H1 (cell line): ENCODE measurements at regions not wholly inside any gene's neighbourhood (a gene's known extent, or its start where the extent isn't known, plus 50 kb on each side); places are given as distances from the start of the nearest gene placed in this dataset.

Experiments used
- CTCF ChIA-PET: fragments of 300-600 bp; sonication (Branson Sonifier 250); formaldehyde crosslinking; loops from one replicate; lab custom pipeline; 2021; ENCODE audit not compliant: partially characterized antibody; lab: Charles Lee
- POLR2A ChIA-PET: fragments of 300-600 bp; sonication (Branson Sonifier 250); formaldehyde crosslinking; loops from one replicate; lab custom pipeline; 2021; ENCODE audit warnings: inconsistent platforms; ENCODE audit not compliant: partially characterized antibody; lab: Charles Lee
- DNase-seq, 2 experiments: peaks; one replicate each; pipeline versions ENCODE4 v3.0.0 to v3.0.0-alpha.2; 2010 to 2022; ENCODE audit warnings: low spot score in 2 of 2, low read depth in 1 of 2, mixed read lengths in 1 of 2
- FAIRE-seq: peaks from 2 replicates; lab custom pipeline; 2011; peaks lifted over from hg19 to GRCh38; lab: Jason Lieb, UNC
- H2AFZ ChIP-seq: 2 replicates; pipeline ENCODE4 v1.8.1; 2012; ENCODE audit warnings: low read length, inconsistent platforms
- H2AK5ac ChIP-seq: 2 replicates; pipeline ENCODE4 v1.6.1; 2013; ENCODE audit warnings: low read depth, low read length
- H2BK120ac ChIP-seq: replicated peaks from 2 replicates; pipeline ENCODE3; 2013; ENCODE audit warnings: low read depth, low read length, inconsistent platforms
- H2BK12ac ChIP-seq: 2 replicates; pipeline ENCODE4 v1.6.1; 2013; ENCODE audit warnings: low read depth, low read length
- H2BK15ac ChIP-seq: 2 replicates; pipeline ENCODE4 v1.6.1; 2013; ENCODE audit warnings: low read length
- H2BK20ac ChIP-seq: 2 replicates; pipeline ENCODE4 v1.6.1; 2013; ENCODE audit warnings: low read length
- H2BK5ac ChIP-seq: 2 replicates; pipeline ENCODE4 v1.6.1; 2013; ENCODE audit warnings: low read depth, low read length
- H3K14ac ChIP-seq: 2 replicates; pipeline ENCODE4 v1.6.1; 2013; ENCODE audit warnings: inconsistent platforms; ENCODE audit not compliant: insufficient read length
- H3K18ac ChIP-seq: 2 replicates; pipeline ENCODE4 v1.6.1; 2013; ENCODE audit warnings: low read length; ENCODE audit errors: extremely low read depth
- H3K23ac ChIP-seq: 2 replicates; pipeline ENCODE4 v1.6.1; 2013; ENCODE audit warnings: inconsistent platforms; ENCODE audit not compliant: insufficient read length
- H3K23me2 ChIP-seq: 2 replicates; pipeline ENCODE4 v1.6.1; 2013; ENCODE audit warnings: low read depth, low read length
- H3K27ac ChIP-seq: 2 replicates; pipeline ENCODE4 v1.6.1; 2011; ENCODE audit warnings: low read depth, low read length, inconsistent platforms
- H3K27me3 ChIP-seq, 4 experiments: replicated peaks in 1 of 4; 1 replicate in 1 of 4; 2 replicates in 3 of 4; pipeline versions ENCODE4 v1.6.1 to v1.8.1; 2011 to 2013; ENCODE audit warnings: low read length in 3 of 4, mild to moderate bottlenecking in 3 of 4, inconsistent platforms in 2 of 4, mixed read lengths in 2 of 4, moderate library complexity in 1 of 4; ENCODE audit not compliant: control insufficient read depth in 3 of 4, insufficient read depth in 3 of 4; ENCODE audit errors: extremely low read depth in 1 of 4
- H3K36me3 ChIP-seq, 4 experiments: 2 replicates each; pipeline versions ENCODE4 v1.6.1 to v1.8.1; 2011 to 2013; ENCODE audit warnings: mild to moderate bottlenecking in 4 of 4, low read length in 3 of 4, moderate library complexity in 2 of 4, control low read depth in 1 of 4, inconsistent platforms in 1 of 4; ENCODE audit not compliant: insufficient read depth in 4 of 4, control insufficient read depth in 2 of 4
- H3K4ac ChIP-seq: replicated peaks from 2 replicates; pipeline ENCODE3; 2013; ENCODE audit warnings: low read length, low read depth, mixed read lengths, inconsistent platforms; ENCODE audit not compliant: insufficient read length
- H3K4me1 ChIP-seq, 4 experiments: replicated peaks in 1 of 4; 1 replicate in 1 of 4; 2 replicates in 3 of 4; pipeline versions ENCODE4 v1.6.1 to v1.8.1; 2011 to 2013; ENCODE audit warnings: low read length in 3 of 4, inconsistent platforms in 2 of 4, mixed read lengths in 1 of 4; ENCODE audit not compliant: insufficient read depth in 4 of 4, control insufficient read depth in 3 of 4
- H3K4me2 ChIP-seq, 2 experiments: 2 replicates each; pipeline versions ENCODE4 v1.6.1 to v1.8.1; 2011 to 2013; ENCODE audit warnings: low read depth in 2 of 2, low read length in 2 of 2, control low read depth in 1 of 2, inconsistent platforms in 1 of 2, mild to moderate bottlenecking in 1 of 2; ENCODE audit not compliant: insufficient read depth in 1 of 2
- H3K4me3 ChIP-seq, 4 experiments: fragments of 200-600, 300-600 bp in 1 of 4; sonication (generic), shearing (Covaris generic), sonication (Bioruptor Twin) in 1 of 4; 2 replicates each; pipeline versions ENCODE4 v1.5.1 to v1.8.1; 2011 to 2016; ENCODE audit warnings: low read length in 4 of 4, low read depth in 3 of 4, control low read depth in 2 of 4, inconsistent platforms in 2 of 4, mild to moderate bottlenecking in 2 of 4, mixed read lengths in 1 of 4, moderate library complexity in 1 of 4; ENCODE audit not compliant: insufficient read depth in 2 of 4; ENCODE audit errors: extremely low read depth in 1 of 4
- H3K56ac ChIP-seq: replicated peaks from 2 replicates; pipeline ENCODE3; 2013; ENCODE audit warnings: low read depth, mild to moderate bottlenecking, mixed read lengths, low read length, inconsistent platforms; ENCODE audit not compliant: insufficient read length
- H3K79me1 ChIP-seq: 2 replicates; pipeline ENCODE4 v1.6.1; 2013; ENCODE audit warnings: low read depth, low read length, control low read depth
- H3K79me2 ChIP-seq, 2 experiments: 2 replicates each; pipeline versions ENCODE4 v1.6.1 to v1.8.1; 2012 to 2013; ENCODE audit warnings: low read length in 2 of 2, mild to moderate bottlenecking in 2 of 2, inconsistent platforms in 1 of 2; ENCODE audit not compliant: insufficient read depth in 2 of 2, control insufficient read depth in 1 of 2
- H3K9ac ChIP-seq, 4 experiments: replicated peaks in 1 of 4; 1 replicate in 1 of 4; 2 replicates in 3 of 4; pipeline versions ENCODE4 v1.6.1 to v1.8.1; 2011 to 2013; ENCODE audit warnings: low read depth in 3 of 4, low read length in 3 of 4, control low read depth in 2 of 4, mild to moderate bottlenecking in 2 of 4, moderate library complexity in 2 of 4, inconsistent platforms in 1 of 4; ENCODE audit errors: extremely low read depth in 1 of 4
- H3K9me3 ChIP-seq, 2 experiments: 2 replicates each; pipeline versions ENCODE4 v1.6.1 to v1.8.1; 2012 to 2013; ENCODE audit warnings: mild to moderate bottlenecking in 2 of 2, moderate library complexity in 2 of 2, control low read depth in 1 of 2, inconsistent platforms in 1 of 2, low read depth in 1 of 2, low read length in 1 of 2, mixed read lengths in 1 of 2; ENCODE audit not compliant: insufficient read depth in 2 of 2
- H4K20me1 ChIP-seq, 2 experiments: replicated peaks in 1 of 2; 2 replicates each; pipeline versions ENCODE3 to v1.8.1; 2011 to 2013; ENCODE audit warnings: inconsistent platforms in 2 of 2, low read length in 2 of 2, mild to moderate bottlenecking in 1 of 2; ENCODE audit not compliant: insufficient read depth in 2 of 2, control insufficient read depth in 1 of 2
- H4K5ac ChIP-seq: 2 replicates; pipeline ENCODE4 v1.6.1; 2013; ENCODE audit warnings: low read length, low read depth, mixed read lengths, inconsistent platforms; ENCODE audit not compliant: insufficient read length
- H4K8ac ChIP-seq: 2 replicates; pipeline ENCODE4 v1.8.0; 2013; ENCODE audit warnings: mild to moderate bottlenecking, moderate library complexity, low read length, inconsistent platforms; ENCODE audit not compliant: insufficient read depth; ENCODE audit errors: extremely low read depth
- H4K91ac ChIP-seq: replicated peaks from 2 replicates; pipeline ENCODE3; 2013; ENCODE audit warnings: low read length, mixed read lengths, inconsistent platforms; ENCODE audit not compliant: insufficient read length
- BCL11A ChIP-seq, 2 experiments: IDR thresholded peaks; one replicate each; pipeline ENCODE4 v1.6.1; 2011; ENCODE audit warnings: low read depth in 2 of 2, low read length in 2 of 2, mild to moderate bottlenecking in 2 of 2
- FOSL1 ChIP-seq: IDR thresholded peaks from 2 replicates; pipeline ENCODE4 v1.6.1; 2011; ENCODE audit warnings: mild to moderate bottlenecking, low read depth, low read length, moderate library complexity; ENCODE audit not compliant: insufficient read depth
- SP2 ChIP-seq: IDR thresholded peaks from 2 replicates; pipeline ENCODE4 v1.6.1; 2012; ENCODE audit warnings: mild to moderate bottlenecking, low read length, inconsistent platforms
- TCF12 ChIP-seq: IDR thresholded peaks from 2 replicates; pipeline ENCODE4 v1.6.1; 2011; ENCODE audit warnings: low read depth, mild to moderate bottlenecking, low read length
- TF ChIP-seq, protein P1 (sequence below), 3 experiments: IDR thresholded peaks; 1 replicate in 2 of 3; 2 replicates in 1 of 3; pipeline versions ENCODE4 v1.5.1 to v1.6.1; 2011; ENCODE audit warnings: low read length in 3 of 3, mild to moderate bottlenecking in 3 of 3, inconsistent platforms in 2 of 3, low read depth in 1 of 3, moderate library complexity in 1 of 3; ENCODE audit not compliant: insufficient read depth in 1 of 3; ENCODE audit errors: control extremely low read depth in 1 of 3

DNA sequence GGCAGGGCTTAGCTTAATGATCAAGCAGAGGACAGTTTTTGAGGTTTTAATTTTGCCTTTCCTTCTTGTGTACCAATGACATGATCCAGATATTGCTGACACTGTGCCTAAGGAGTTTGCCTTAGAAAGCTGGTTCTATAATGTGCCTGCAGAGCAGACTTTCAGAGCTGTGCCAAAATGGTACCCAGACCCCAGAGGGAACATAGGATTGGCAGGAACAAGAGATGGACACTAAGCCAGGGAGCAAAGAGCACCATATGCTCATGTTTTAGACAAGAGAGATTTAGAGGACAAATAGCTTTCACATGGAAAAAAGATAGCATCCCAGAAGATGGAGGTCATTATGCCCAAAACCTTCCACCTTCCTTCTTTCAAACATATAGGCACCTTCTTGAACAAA is 1241.5 kb upstream of the SPRY2 start:
- Histone ChIP-seq H2BK5ac (no peak overlapping the region), H2AK5ac (no peak overlapping the region), H3K27me3 (no peaks in the 10 kb centered on the region), H3K4ac (no peak overlapping the region), H2AFZ (no peak overlapping the region), H4K5ac (no peak overlapping the region), H2BK12ac (no peak overlapping the region), H3K4me2 (no peak overlapping the region), H3K56ac (no peak overlapping the region), H3K36me3 (no peaks in the 10 kb centered on the region), H3K18ac (no peak overlapping the region), H3K23ac (no peak overlapping the region), H3K27ac (no peak overlapping the region), H3K23me2 (no peaks in the 10 kb centered on the region), H4K91ac (no peak overlapping the region), H3K4me1 (no peaks in the 10 kb centered on the region), H2BK120ac (no peak overlapping the region), H4K8ac (no peak overlapping the region), H2BK20ac (no peak overlapping the region), H3K14ac (no peak overlapping the region), H3K9me3 (no peaks in the 10 kb centered on the region), H3K79me2 (no peaks in the 10 kb centered on the region), H4K20me1 (no peaks in the 10 kb centered on the region), H3K79me1 (no peaks in the 10 kb centered on the region), H2BK15ac (no peak overlapping the region), H3K9ac (no peak overlapping the region), H3K4me3 (no peak overlapping the region)
- FAIRE-seq: no peak
- no peak for DNase-seq
- ChIA-PET CTCF (no interaction called here), POLR2A (no interaction called here)
- no peak for TF ChIP-seq FOSL1
- TF ChIP-seq, protein P1, sequence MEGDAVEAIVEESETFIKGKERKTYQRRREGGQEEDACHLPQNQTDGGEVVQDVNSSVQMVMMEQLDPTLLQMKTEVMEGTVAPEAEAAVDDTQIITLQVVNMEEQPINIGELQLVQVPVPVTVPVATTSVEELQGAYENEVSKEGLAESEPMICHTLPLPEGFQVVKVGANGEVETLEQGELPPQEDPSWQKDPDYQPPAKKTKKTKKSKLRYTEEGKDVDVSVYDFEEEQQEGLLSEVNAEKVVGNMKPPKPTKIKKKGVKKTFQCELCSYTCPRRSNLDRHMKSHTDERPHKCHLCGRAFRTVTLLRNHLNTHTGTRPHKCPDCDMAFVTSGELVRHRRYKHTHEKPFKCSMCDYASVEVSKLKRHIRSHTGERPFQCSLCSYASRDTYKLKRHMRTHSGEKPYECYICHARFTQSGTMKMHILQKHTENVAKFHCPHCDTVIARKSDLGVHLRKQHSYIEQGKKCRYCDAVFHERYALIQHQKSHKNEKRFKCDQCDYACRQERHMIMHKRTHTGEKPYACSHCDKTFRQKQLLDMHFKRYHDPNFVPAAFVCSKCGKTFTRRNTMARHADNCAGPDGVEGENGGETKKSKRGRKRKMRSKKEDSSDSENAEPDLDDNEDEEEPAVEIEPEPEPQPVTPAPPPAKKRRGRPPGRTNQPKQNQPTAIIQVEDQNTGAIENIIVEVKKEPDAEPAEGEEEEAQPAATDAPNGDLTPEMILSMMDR (IDR thresholded peaks at IDR 0.05; ENCODE audit: control extremely low read depth in 1 of 3, insufficient read depth in 1 of 3, low read depth in 1 of 3, low read length in 3 of 3): no peak
- TF ChIP-seq BCL11A (IDR thresholded peaks at IDR 0.05; ENCODE audit: low read depth in 2 of 2, low read length in 2 of 2): no peak
- TF ChIP-seq SP2: no peak
- no peak for TF ChIP-seq TCF12
